IPS-18a (cell line): ENCODE measurements at regions not wholly inside any gene's neighbourhood (a gene's known extent, or its start where the extent isn't known, plus 50 kb on each side); places are given as distances from the start of the nearest gene placed in this dataset.
"Not testable (repeated sequence)": the region's sequence is repeated elsewhere in the genome, so short reads cannot be mapped to it uniquely, and the experiment has no call there.

ENCODE experiments used
- H3K27ac ChIP-seq: one replicate; pipeline ENCODE4 v1.5.1; 2013; ENCODE audit warnings: low read length
- H3K27me3 ChIP-seq: one replicate; pipeline ENCODE4 v1.6.1; 2013; ENCODE audit warnings: mild to moderate bottlenecking, low read length; ENCODE audit not compliant: control insufficient read depth, insufficient read depth
- H3K36me3 ChIP-seq: one replicate; pipeline ENCODE4 v1.6.1; 2013; ENCODE audit warnings: low read depth, low read length; ENCODE audit not compliant: control insufficient read depth
- H3K4me1 ChIP-seq: one replicate; pipeline ENCODE4 v1.6.1; 2013; ENCODE audit warnings: low read depth, low read length; ENCODE audit not compliant: control insufficient read depth
- H3K4me3 ChIP-seq: one replicate; pipeline ENCODE4 v1.5.1; 2013; ENCODE audit warnings: low read length
- H3K9ac ChIP-seq: one replicate; pipeline ENCODE4 v1.6.1; 2013; ENCODE audit warnings: mild to moderate bottlenecking, low read length, moderate library complexity
- H3K9me3 ChIP-seq: one replicate; pipeline ENCODE4 v1.6.1; 2013; ENCODE audit warnings: low read depth, low read length; ENCODE audit not compliant: control insufficient read depth

DNA sequence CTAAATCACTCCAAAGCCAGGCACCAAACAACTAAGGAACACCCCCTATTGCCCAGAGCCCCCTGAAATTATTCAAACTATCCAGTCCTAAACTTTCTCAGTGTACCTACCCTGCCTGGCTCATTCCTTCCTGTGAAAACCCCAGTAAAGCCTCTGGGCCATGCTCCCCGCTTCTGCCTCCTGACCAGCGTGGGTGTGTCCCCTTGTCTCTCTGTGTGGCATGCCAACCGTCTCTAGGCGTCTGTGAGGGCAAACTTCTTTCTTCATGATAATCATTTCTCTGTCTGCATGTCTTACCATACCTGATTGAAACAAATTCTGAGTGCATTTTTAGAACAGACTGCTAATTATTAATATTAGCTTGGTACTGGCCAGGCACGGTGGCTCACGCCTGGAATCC lies 75.1 kb upstream of the EPCAM start:
- H3K36me3 ChIP-seq, result no peaks in the 10 kb centered on the region
- no peak overlapping the region for H3K4me3 ChIP-seq
- no peak overlapping the region for H3K9ac ChIP-seq
- H3K9me3 ChIP-seq, result no peaks in the 10 kb centered on the region
- H3K27ac ChIP-seq, result no peak overlapping the region
- no peaks in the 10 kb centered on the region for H3K4me1 ChIP-seq
- H3K27me3 ChIP-seq, result no peaks in the 10 kb centered on the region

DNA sequence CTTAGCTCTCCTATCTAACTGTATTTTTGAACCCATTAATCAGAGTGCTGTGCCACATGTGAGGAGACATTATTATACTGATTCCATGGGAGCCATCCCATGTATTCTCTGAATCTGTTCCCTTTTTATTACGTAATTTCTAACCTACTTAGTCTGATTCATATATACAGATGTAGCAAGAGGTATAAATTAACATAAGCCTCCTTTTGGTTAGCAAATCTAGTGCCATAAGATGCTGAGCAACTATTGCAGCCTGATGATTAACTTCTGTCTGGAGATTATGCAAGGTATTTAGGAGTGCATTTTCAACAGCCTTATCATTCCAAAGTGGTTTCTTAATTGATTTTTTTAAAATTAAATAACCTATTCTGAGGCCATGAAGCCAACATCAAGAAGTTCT lies 80.2 kb upstream of the EPCAM start:
- Histone ChIP-seq H3K27me3 (no peaks in the 10 kb centered on the region), H3K9ac (no peak overlapping the region), H3K36me3 (no peaks in the 10 kb centered on the region), H3K27ac (no peak overlapping the region), H3K4me1 (no peaks in the 10 kb centered on the region), H3K4me3 (no peak overlapping the region), H3K9me3 (no peaks in the 10 kb centered on the region)

DNA sequence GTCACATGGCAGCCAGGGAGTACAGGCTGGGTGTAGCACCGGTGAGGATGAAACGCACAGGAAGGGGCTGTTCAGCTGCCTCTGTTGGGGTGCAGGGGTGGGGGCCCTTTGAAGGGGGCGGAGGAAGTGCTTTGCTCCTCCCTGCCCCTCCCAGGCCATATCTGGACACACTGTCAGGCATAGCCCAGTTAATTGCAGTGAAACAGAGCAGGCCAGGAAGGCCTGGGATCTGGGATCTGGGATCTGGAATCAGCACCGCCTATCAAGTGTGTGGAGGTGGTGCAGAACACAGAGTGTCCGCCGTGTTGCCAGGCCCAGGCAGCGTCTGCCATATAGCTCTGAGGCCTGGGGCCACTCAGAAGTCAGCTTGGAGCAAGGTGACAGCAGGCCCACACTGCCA lies 85.5 kb upstream of the EPCAM start:
- H3K4me1 ChIP-seq, result peaks cover 12% of the 10 kb centered on the region
- H3K27ac ChIP-seq, result no peak overlapping the region
- H3K9me3 ChIP-seq, result no peaks in the 10 kb centered on the region
- no peaks in the 10 kb centered on the region for H3K36me3 ChIP-seq
- no peak overlapping the region for H3K9ac ChIP-seq
- H3K27me3 ChIP-seq, result no peaks in the 10 kb centered on the region
- no peak overlapping the region for H3K4me3 ChIP-seq

DNA sequence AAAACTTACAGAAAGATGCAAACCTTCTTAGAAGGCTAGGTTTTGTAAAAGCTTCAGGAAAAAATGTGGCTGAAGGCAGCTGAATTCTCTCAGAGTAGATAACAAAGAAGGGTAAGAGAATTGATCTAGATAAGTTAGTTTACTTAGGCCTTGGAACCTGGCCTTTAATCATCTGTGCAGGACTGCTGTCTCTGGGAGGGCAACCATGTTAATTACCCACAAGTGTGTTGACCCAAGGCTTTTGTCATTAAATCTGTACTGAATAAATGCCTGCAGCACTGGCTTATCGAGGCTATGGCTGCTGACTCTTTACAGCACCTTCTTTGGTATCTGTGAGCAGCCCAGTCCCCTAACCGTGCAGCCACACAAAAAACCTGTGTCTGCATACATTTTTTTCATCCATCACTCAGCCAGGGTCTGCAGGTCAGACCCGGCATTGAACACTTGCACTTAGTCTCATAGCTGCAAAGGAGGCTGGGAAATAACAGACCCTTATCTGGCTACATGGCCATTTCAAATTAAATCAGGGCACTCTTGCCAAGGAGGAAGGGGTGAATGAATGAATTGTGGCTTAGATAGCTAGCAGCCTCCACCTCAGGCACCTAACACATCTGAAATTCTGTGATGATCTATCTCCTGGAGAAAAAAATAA lies 86.4 kb upstream of the EPCAM start:
- Histone ChIP-seq H3K27ac (no peak overlapping the region), H3K27me3 (no peaks in the 10 kb centered on the region), H3K4me3 (no peak overlapping the region), H3K9me3 (no peaks in the 10 kb centered on the region), H3K4me1 (peaks cover 12% of the 10 kb centered on the region), H3K9ac (no peak overlapping the region), H3K36me3 (no peaks in the 10 kb centered on the region)

DNA sequence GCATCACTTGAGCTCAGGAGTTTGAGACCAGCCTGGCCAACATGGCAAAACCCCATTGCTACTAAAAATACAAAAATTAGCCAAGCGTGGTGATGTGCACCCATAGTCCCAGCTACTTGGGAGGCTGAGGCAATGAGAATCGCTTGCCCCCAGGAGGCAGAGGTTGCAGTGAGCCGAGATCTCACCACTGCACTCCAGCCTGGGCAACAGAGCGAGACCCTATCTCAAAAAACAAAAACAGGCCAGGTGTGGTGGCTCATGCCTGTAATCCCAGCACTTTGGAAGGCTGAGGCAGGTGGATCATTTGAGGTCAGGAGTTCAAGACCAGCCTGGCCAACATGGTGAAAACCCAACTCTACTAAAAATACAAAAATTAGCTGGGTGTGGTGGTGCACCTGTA lies 89.6 kb upstream of the EPCAM start:
- H3K27me3 ChIP-seq, H3K4me3 ChIP-seq, H3K9me3 ChIP-seq, H3K36me3 ChIP-seq, H3K27ac ChIP-seq, H3K9ac ChIP-seq: not testable (repeated sequence)
- H3K4me1 ChIP-seq, result peaks cover 17% of the 10 kb centered on the region

DNA sequence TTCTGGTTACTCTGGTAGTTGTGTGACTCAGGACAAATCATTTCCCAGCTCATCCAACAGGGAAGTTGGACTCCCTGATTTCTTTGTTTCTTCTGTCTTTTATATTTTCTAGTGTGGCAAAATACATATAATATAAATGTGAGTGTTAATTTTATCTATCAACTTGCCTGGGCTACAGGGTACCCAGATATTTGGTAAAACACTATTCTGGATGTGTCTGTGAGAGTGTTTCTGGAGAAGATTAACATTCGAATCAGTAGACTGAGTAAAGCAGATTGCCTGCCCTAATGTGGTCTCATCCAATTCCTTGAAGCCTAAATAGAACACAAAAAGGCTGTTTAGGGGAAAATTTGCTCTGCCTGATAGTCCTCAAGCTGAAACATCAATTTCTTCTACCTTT lies 91.1 kb upstream of the EPCAM start:
- no peak overlapping the region for H3K9ac ChIP-seq
- H3K36me3 ChIP-seq, result no peaks in the 10 kb centered on the region
- H3K9me3 ChIP-seq, result no peaks in the 10 kb centered on the region
- no peak overlapping the region for H3K4me3 ChIP-seq
- H3K27me3 ChIP-seq, result peaks cover 1% of the 10 kb centered on the region
- H3K27ac ChIP-seq, result no peak overlapping the region
- peaks cover 16% of the 10 kb centered on the region for H3K4me1 ChIP-seq

DNA sequence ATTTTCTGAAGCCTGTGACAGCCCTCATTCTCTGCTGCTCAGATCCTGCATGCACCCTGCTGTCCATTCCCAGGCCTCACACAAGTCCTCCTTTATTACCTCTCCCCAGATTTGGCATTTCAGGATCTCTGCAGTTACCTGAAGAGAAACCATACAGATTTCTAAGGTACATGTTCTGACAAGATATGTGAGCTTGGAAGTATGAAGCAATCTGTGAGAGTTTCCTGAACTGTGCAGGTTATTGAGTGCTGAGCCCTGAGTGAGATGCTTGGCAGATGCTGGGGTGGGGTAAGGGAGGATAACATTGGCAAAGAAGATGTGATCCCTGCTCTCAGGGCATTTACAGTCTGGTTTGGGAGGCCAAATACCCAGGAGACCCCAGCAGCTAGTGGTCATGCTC lies 91.9 kb upstream of the EPCAM start:
- no peaks in the 10 kb centered on the region for H3K36me3 ChIP-seq
- H3K9me3 ChIP-seq, result no peaks in the 10 kb centered on the region
- H3K27me3 ChIP-seq, result peaks cover 5% of the 10 kb centered on the region
- no peak overlapping the region for H3K27ac ChIP-seq
- H3K9ac ChIP-seq, result no peak overlapping the region
- H3K4me1 ChIP-seq, result peaks cover 8% of the 10 kb centered on the region
- no peak overlapping the region for H3K4me3 ChIP-seq

DNA sequence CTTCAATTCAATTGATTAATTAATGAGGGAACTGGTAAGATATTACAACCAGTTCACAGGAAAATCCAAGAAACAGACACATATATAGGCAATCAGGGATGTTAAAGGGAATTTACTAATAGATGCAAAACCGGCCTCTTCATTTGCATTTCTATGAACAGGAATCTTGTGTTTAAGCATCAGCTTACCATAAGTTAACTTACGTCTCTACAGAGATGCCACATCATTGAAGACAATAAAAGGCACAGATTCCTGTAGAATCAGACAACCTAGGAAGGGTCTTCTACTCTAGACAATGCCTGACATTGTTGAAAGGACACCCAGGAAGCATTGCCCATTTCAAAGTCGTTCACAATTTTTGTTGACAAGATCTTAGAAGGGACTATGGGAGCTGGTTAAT lies 93.0 kb upstream of the EPCAM start:
- Histone ChIP-seq H3K4me3 (no peak overlapping the region), H3K4me1 (peaks cover 7% of the 10 kb centered on the region), H3K36me3 (no peaks in the 10 kb centered on the region), H3K27me3 (peaks cover 5% of the 10 kb centered on the region), H3K27ac (no peak overlapping the region), H3K9ac (no peak overlapping the region), H3K9me3 (no peaks in the 10 kb centered on the region)

DNA sequence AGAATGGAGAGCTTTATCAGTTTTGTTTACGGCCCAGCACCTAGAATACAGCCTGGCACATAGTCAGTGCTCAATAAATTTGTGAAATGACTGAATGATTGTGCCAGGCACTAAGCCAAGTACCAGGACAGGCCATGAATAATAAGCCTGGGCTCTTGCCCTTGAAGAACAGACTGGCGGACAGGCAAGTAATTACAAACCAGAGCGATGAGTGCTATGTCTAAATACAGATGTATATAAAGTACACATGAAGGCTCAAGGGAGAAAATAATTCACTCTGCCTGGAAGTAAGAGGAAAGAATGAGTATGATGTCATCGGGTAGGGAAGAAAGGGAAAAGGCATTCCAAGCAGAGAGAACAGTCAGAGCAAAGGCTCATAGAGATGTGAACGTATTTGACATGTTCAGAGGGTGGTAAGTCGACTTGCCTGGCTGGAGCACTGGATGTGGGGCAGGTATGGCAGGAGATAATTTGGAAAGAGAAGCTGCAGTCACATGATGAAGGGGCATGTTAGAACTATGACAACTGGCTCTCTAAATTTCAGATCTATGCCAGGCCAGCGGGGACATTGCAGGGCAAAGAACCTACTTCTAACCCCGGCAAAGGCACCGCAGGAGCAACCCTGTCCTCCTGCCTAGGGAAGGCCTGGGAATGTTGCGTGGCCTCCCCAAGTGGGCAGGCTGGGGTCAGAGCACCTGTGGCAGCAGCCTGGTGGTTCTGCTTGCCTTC lies 94.9 kb upstream of the EPCAM start:
- H3K27ac ChIP-seq, result no peak overlapping the region
- no peak overlapping the region for H3K9ac ChIP-seq
- no peaks in the 10 kb centered on the region for H3K36me3 ChIP-seq
- H3K4me3 ChIP-seq, result no peak overlapping the region
- H3K4me1 ChIP-seq, result peaks cover 7% of the 10 kb centered on the region
- no peaks in the 10 kb centered on the region for H3K9me3 ChIP-seq
- peaks cover 5% of the 10 kb centered on the region for H3K27me3 ChIP-seq

DNA sequence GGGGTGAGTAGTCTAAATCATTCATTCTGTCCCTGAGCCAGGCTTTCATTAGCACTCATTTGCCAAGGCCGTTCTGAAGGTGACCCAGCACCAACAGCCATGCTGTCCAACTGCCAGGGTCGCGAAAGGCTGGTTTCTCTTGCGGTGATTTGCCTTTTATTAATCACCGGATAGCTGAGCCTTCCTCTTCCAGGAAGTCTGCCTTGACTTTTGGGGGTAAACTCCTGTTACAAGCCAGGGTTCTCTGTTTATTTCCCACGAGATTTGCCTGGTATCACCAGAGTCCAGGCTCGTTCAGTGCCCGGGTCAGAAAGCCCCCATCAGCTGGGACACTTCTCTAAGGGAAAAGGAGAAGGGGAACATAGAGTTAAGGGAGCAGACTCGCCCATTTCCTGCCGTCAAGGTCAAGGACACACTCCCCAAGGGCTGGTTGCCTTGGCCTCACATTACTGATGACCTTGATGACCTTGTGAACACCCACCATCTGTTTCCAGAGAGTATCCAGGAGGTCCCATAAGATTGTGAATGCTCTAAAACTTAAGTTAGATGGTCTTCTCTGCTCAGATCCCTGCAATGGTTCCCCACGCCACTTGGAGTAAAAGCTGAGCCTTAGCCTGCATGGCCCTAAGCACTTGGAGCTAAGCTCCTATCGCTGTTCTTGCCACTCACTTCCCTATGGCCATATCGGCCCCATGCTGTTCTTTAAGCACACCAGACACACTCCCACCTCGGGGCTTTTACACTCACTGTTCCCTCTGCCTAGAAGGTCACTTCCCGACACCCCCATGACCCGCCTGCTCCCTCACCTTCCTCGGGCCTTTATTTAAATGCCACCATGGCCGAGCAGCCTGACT lies 96.0 kb upstream of the EPCAM start:
- Histone ChIP-seq H3K4me1 (peaks cover 7% of the 10 kb centered on the region), H3K36me3 (no peaks in the 10 kb centered on the region), H3K27me3 (peaks cover 5% of the 10 kb centered on the region), H3K9ac (no peak overlapping the region), H3K4me3 (no peak overlapping the region), H3K9me3 (no peaks in the 10 kb centered on the region), H3K27ac (no peak overlapping the region)

DNA sequence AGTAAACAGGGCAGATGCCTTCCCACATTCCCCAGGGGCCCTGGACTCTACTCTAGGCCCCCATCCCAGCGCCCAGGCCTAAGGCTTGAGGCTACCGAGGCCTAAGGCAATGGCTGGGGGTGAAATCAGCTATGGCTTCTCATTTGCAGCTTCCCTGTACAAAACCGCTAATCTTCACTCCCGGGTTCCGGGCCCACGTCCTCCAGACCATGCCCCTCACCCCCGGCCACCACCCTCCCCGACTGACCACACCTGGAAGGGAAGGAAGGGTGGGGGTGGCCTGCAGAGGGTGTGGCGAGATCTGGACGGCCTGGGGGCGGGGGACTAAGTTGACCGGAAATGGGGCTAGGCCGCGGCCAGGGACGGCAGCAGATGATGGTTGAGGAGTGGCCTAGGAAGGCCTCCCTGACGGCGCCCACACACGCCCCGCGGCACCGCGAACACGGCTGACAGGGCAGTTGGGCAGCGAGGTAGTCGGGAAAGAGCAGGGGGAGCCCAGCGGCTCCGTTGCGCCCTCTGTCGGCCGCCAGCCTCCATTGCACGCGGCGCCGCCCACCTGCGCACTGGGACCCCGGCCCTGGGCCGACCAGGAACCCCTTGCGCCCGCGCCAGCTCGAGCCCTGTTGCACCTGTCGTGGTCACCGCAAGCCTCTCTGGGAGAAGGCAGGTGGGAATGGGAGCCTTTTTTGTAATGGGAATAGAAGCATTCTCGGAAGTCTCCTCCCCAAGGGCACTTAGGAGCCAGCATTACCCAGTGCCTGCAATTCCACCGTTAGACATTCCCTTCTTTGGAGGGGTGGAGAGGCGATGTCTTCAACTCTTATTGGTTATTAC lies 95.9 kb upstream of the CALM2 start:
- no peak overlapping the region for H3K9ac ChIP-seq
- H3K27me3 ChIP-seq, result peaks cover 5% of the 10 kb centered on the region
- peak overlapping the region; percentile 19 for H3K4me3 ChIP-seq
- H3K9me3 ChIP-seq, result no peaks in the 10 kb centered on the region
- peaks cover 7% of the 10 kb centered on the region for H3K4me1 ChIP-seq
- H3K27ac ChIP-seq, result no peak overlapping the region
- no peaks in the 10 kb centered on the region for H3K36me3 ChIP-seq
